GM10266 (cell line): ENCODE measurements at regions not wholly inside any gene's neighbourhood (a gene's known extent, or its start where the extent isn't known, plus 50 kb on each side); places are given as distances from the start of the nearest gene placed in this dataset.

Experiments used
- DNase-seq: peaks from one replicate; pipeline ENCODE4 v3.0.0; 2012; ENCODE audit errors: extremely low spot score
- TF ChIP-seq, protein P1 (sequence below): IDR thresholded peaks from 2 replicates; pipeline ENCODE4 v1.5.1; 2012; ENCODE audit warnings: mild to moderate bottlenecking, low read depth; ENCODE audit not compliant: control insufficient read depth, insufficient read depth; ENCODE audit errors: missing control alignments

GRCh38 chr18:56171848-56172247 lies 466.5 kb downstream of the TXNL1 start:
- no peak for DNase-seq
- TF ChIP-seq, protein P1, sequence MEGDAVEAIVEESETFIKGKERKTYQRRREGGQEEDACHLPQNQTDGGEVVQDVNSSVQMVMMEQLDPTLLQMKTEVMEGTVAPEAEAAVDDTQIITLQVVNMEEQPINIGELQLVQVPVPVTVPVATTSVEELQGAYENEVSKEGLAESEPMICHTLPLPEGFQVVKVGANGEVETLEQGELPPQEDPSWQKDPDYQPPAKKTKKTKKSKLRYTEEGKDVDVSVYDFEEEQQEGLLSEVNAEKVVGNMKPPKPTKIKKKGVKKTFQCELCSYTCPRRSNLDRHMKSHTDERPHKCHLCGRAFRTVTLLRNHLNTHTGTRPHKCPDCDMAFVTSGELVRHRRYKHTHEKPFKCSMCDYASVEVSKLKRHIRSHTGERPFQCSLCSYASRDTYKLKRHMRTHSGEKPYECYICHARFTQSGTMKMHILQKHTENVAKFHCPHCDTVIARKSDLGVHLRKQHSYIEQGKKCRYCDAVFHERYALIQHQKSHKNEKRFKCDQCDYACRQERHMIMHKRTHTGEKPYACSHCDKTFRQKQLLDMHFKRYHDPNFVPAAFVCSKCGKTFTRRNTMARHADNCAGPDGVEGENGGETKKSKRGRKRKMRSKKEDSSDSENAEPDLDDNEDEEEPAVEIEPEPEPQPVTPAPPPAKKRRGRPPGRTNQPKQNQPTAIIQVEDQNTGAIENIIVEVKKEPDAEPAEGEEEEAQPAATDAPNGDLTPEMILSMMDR, result no peak

GRCh38 chr18:56168049-56168781 lies 470.2 kb downstream of the TXNL1 start:
- TF ChIP-seq, protein P1, result no peak
- DNase-seq, result no peak

DNA sequence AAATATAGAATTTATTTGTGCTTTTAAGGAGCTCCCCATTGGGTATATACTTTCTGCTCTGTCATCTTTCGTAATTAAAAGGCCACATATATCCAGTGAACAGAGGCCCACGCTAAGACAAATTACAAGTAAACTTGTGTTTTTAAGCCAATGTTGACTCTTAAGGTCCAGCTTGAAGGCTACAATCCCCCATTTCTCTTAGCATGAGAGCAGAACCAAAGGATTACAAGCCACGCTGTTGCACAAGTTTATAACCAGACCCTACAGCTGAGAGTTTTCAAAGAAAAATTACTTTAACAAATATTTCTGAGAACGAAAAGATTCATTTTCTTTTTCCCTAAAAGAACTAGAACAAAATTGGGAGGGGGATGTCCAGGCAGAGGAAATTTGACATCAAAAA lies 471.0 kb downstream of the TXNL1 start:
- DNase-seq, result no peak
- TF ChIP-seq, protein P1, result no peak

- no peak for DNase-seq
- TF ChIP-seq, protein P1, result no peak
Observed at GRCh38 chr18:56166914-56167313, 471.5 kb downstream of the TXNL1 start.

GRCh38 chr18:56165601-56166355 lies 472.6 kb downstream of the TXNL1 start:
- TF ChIP-seq, protein P1, result no peak
- DNase-seq, result no peak

- no peak for DNase-seq
- TF ChIP-seq, protein P1, result no peak
Observed at GRCh38 chr18:56162311-56163265, 475.8 kb downstream of the TXNL1 start.
